ENCODE measurements at regions not wholly inside any gene's neighbourhood (a gene's known extent, or its start where the extent isn't known, plus 50 kb on each side); places are given as distances from the start of the nearest gene placed in this dataset.

GRCh38 chr3:127374086-127375010, 86.5 kb upstream of the PRR20G start:
- DNase-seq (ENCODE audit: low read depth): no peak

- DNase-seq (ENCODE audit: low read depth): no peak
These were observed 85.7 kb upstream of the PRR20G start for GRCh38 chr3:127373441-127374085.

DNA sequence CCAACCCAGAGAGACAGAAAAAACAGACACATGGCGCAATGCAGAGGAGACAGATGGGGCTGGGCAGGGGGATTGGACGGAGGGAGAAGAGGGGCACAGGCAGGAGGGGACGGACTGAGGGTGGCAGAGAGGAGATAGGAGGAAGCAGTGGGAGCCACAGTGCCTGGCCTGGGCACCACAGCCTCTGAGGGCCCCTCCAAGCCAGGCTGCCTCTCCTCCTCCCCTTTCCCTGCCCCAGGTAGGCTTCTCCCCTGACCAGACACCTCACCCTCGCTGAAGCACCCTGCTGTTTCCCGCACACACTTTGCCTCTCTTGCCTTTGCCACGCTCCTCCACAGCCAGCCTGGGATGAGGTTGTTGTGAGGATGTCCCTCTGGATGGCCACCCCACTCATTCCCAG, 84.0 kb upstream of the PRR20G start:
- DNase-seq (ENCODE audit: low read depth): no peak

DNA sequence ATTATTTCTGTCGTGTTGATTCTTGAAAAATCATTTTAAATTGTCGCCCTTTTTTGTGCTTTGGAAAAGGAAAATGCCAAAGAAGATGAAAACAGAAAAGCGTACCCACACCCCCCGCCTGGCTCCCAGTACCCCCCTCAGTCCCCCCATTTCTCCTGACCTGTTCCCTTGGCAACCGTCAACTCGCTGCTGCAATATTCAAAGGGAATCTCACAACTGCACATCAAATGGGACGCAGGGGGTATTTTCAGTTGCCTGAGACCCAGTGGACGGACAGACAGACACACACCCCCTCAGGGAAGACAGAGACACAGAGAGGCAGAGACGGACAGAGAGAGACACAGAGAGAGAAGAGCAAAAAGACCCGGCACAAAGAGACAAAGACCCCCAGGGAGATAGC, 83.5 kb upstream of the PRR20G start:
- no peak for DNase-seq (ENCODE audit: low read depth)

- DNase-seq (ENCODE audit: low read depth): no peak
These were observed 83.1 kb upstream of the PRR20G start for GRCh38 chr3:127370906-127371305.

GRCh38 chr3:127369356-127369935, 81.6 kb upstream of the PRR20G start:
- no peak for DNase-seq (ENCODE audit: low read depth)

DNA sequence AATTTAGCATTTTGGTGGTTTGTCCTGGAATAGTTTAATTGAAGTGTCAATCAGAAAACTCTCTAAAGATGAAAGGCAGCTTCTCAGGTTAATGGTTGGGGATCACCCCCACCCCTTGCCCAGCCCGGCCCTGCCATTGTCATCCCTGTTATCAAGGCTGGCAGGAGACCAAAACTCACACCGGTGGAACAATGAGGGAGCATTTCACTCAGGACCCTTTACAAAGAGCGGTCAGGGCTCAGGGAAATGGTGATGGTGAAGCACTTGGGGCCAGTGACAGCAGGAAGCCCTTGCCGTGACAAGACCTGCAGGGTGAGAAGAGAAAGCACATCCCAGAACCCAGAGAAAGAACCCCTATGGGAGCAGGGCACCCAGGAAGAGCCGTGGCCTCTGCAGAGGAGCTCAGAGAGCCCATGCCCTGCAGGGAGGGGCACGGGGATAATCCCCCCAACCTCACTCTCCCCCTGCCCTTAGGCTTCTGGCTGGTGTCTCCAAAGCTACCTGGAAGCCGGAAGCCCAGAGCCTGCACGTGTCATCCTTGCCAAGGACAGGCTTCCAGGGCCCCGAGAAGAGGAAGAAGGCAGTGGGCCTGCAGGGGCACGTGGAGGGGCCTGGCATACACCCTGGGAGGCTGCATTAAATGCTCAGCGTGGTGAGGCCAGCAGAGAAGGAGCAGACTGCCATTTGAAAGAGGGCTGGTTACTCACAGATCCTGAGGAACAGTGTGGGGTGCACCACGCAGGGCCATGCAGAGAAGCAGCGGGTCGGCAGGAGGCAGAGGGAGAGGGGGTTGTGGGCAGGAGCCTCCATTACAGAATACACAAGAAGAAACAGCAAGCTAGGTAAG, 80.6 kb upstream of the PRR20G start:
- DNase-seq (ENCODE audit: low read depth): no peak

GRCh38 chr3:127367593-127367992, 79.7 kb upstream of the PRR20G start:
- no peak for DNase-seq (ENCODE audit: low read depth)

GRCh38 chr3:127366383-127366782, 78.5 kb upstream of the PRR20G start:
- DNase-seq (ENCODE audit: low read depth): no peak

GRCh38 chr3:127365163-127365798, 77.4 kb upstream of the PRR20G start:
- DNase-seq (ENCODE audit: low read depth): no peak

DNA sequence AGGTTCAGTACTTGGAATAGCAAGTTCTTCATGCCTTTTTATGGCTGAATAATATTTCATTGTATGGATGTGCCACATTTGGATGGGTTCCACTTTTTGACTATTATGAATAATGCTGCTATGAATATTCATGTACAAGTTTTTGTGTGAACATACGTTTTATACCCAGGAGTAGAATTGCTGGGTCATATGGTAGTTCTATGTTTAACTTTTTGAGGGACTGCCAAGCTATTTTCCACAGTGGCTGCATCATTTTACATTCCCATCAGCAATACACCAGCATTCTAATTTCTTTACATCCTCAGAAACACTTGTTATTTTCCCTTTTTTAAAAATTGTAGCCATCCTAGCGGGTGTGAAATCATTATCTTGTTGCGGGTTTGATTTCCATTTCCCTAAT, 76.0 kb upstream of the PRR20G start:
- DNase-seq (ENCODE audit: low read depth): no peak

DNA sequence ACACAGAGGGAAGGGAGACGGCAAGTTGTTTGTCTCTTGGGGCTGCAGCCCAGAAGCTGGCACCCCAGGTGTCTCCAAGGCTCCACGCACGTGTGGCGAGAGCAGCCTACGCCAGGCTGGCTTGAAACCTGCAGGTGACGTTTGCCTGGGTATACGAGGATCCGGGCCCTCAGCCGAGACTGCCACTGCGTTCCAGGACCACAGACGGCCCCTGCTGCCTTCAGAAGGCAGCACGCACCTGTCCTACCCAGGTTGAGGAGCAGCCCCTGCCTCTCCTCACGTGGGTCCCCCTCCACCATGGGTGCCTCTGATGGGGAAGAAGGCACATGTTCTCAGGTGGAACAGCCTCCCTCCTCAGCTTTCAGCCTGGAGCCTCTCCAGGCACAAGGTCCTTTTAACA, 75.3 kb upstream of the PRR20G start:
- DNase-seq (ENCODE audit: low read depth): no peak

GRCh38 chr3:127360647-127361046, 72.8 kb upstream of the PRR20G start:
- no peak for DNase-seq (ENCODE audit: low read depth)

GRCh38 chr3:127358641-127359040, 70.8 kb upstream of the PRR20G start:
- DNase-seq (ENCODE audit: low read depth): no peak

DNA sequence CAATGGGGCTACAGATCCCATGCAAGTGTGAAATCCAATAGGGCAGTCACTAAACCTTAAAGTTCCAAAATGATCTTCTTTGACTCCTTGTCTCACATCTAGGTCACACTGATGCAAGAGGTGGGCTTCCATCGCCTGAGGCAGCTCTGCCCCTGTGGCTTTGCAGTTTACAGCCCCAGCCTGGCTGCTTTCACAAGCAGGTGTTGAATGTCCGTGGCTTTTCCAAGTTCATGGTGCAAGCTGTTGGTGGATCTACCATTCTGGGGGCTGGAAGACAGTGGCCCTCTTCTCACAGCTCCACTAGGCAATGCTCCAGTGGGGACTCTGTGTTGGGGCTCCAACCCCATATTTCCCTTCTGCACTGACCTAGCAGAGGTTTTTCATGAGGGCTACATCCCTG, 68.5 kb upstream of the PRR20G start:
- no peak for DNase-seq (ENCODE audit: low read depth)

DNA sequence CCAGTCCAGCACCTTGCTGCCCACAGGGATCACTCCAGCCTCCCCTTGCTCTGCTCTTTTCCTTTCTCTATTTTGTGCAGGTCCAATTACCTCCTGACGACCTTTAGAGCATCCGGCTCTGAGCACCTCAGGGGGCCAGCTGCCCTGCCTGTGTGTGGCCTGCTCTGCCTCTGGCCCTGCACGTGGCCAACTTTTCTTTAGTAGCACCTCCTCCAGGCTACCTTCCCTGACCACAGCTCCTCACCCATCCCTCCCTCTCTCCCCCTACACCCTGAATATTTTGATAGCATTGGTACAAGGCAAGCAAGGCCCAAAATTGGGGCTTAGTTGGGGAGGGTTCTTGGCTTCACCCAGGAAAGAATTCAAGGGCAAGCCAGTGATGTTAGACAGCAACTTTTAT, 66.9 kb upstream of the PRR20G start:
- no peak for DNase-seq (ENCODE audit: low read depth)

DNA sequence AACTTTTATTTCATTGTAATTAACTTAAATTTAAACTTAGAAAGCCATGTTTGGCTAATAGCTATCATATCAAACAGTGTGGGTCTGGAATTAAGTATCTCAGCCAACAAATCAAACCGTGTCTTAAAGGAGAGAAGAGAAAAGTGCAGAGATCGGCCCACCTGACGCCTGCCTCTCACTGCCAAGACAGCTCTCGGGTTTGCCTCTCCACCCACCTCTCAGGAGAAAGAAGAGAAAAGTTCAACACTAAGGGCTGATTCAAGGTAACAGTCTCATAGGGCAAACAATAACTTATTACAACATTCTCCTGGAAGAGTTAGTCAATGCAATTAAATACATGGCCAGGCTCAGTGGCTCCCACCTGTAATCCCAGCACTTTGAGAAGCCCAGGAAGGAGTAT, 64.8 kb upstream of the PRR20G start:
- no peak for DNase-seq (ENCODE audit: low read depth)

- DNase-seq (ENCODE audit: low read depth): no peak
These were observed 64.0 kb upstream of the PRR20G start for GRCh38 chr3:127351775-127352350.

- no peak for DNase-seq (ENCODE audit: low read depth)
These were observed 63.5 kb upstream of the PRR20G start for GRCh38 chr3:127351321-127351720.

DNA sequence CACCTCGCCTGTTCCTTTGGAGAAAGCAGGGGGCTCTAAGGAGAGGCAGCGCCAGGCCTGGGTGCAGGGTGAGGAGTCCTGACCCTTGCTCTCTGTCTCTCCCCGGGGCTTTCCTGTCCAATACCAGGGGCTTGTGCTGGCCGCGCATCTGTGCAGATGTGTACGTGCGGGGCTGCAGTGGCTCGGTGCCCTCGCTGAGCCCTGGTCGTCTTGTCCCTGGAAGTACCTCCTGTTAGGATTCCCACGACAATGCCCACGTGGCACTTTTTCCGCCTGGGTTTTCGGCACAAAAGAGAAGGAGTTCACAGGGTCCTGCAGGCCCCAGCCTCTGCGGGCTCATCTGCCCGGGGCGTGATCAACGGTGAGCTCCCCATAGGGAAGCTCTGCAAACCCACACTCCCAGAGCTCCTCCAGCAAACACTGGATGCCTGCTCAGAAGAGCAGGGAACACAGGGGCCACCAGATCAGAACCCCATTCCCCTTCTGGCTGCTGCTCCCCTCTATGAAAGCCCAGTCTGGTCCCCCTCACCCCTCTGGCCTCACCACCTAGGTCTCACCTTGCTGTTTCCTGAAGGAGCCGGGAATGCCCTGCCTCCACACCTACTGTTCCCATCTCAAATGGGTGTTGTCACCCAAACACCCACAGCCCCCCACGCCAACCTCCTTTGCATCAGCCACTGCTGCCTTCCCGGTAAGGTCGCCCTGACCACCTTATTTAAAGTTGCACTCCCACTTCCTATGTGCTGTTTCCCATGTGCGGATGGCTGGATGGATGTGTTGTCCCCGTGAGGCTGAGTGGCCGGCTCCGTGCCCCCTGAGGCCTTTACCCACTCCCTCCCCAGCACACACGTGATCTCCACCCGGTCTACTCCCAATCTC, 62.6 kb upstream of the PRR20G start:
- DNase-seq (ENCODE audit: low read depth): no peak

Data from renal cortical epithelial cell (primary cell).